ENCODE measurements at regions not wholly inside any gene's neighbourhood (a gene's known extent, or its start where the extent isn't known, plus 50 kb on each side); places are given as distances from the start of the nearest gene placed in this dataset.

- H3K9me3 ChIP-seq (ENCODE audit: control insufficient read depth, insufficient read depth, low read length): no peaks in the 10 kb centered on the region; the same call in 1 of the 2 replicates
- H3K4me1 ChIP-seq (ENCODE audit: insufficient read depth, low read length): no peaks in the 10 kb centered on the region
- H3K9ac ChIP-seq (ENCODE audit: low read depth, low read length): no peak overlapping the region
- no peaks in the 10 kb centered on the region for H3K36me3 ChIP-seq (ENCODE audit: insufficient read depth, low read length)
Observed at GRCh38 chr11:130546438-130546837, 98.0 kb downstream of the ADAMTS15 start.

GRCh38 chr11:130546901-130547694, 98.7 kb downstream of the ADAMTS15 start:
- no peaks in the 10 kb centered on the region for H3K4me1 ChIP-seq (ENCODE audit: insufficient read depth, low read length)
- no peaks in the 10 kb centered on the region for H3K36me3 ChIP-seq (ENCODE audit: insufficient read depth, low read length)
- no peaks in the 10 kb centered on the region; the same call in 1 of the 2 replicates for H3K9me3 ChIP-seq (ENCODE audit: control insufficient read depth, insufficient read depth, low read length)
- H3K9ac ChIP-seq (ENCODE audit: low read depth, low read length): no peak overlapping the region

GRCh38 chr11:130547761-130548490, 99.5 kb downstream of the ADAMTS15 start:
- H3K9ac ChIP-seq (ENCODE audit: low read depth, low read length): no peak overlapping the region
- H3K4me1 ChIP-seq (ENCODE audit: insufficient read depth, low read length): no peaks in the 10 kb centered on the region
- H3K9me3 ChIP-seq (ENCODE audit: control insufficient read depth, insufficient read depth, low read length): no peaks in the 10 kb centered on the region
- H3K36me3 ChIP-seq (ENCODE audit: insufficient read depth, low read length): no peaks in the 10 kb centered on the region

DNA sequence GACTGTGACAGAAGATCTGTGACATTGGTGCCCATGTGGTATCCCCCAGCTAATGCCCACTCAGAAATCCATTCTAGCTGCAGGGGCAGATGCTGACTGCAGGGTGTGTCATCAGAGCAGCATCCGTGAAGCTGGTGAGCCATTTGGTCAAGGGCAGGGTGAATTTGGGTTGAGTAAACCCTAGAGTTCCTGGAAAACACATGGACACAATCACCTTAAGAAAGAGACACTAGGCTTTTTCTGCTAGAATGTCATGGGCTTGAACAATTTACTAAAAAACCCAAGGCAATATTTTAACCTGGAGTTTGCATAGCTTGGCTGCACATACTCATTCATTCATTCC, 100.0 kb downstream of the ADAMTS15 start:
- no peaks in the 10 kb centered on the region for H3K36me3 ChIP-seq (ENCODE audit: insufficient read depth, low read length)
- no peak overlapping the region for H3K9ac ChIP-seq (ENCODE audit: low read depth, low read length)
- H3K4me1 ChIP-seq (ENCODE audit: insufficient read depth, low read length): no peaks in the 10 kb centered on the region
- no peaks in the 10 kb centered on the region for H3K9me3 ChIP-seq (ENCODE audit: control insufficient read depth, insufficient read depth, low read length)

- Histone ChIP-seq H3K4me1 (ENCODE audit: insufficient read depth, low read length) (peaks cover 7% of the 10 kb centered on the region; the same call in 1 of the 2 replicates), H3K36me3 (ENCODE audit: insufficient read depth, low read length) (no peaks in the 10 kb centered on the region), H3K9me3 (ENCODE audit: control insufficient read depth, insufficient read depth, low read length) (no peaks in the 10 kb centered on the region), H3K9ac (ENCODE audit: low read depth, low read length) (no peak overlapping the region)
Observed at GRCh38 chr11:130549393-130549999, 101.1 kb downstream of the ADAMTS15 start.

DNA sequence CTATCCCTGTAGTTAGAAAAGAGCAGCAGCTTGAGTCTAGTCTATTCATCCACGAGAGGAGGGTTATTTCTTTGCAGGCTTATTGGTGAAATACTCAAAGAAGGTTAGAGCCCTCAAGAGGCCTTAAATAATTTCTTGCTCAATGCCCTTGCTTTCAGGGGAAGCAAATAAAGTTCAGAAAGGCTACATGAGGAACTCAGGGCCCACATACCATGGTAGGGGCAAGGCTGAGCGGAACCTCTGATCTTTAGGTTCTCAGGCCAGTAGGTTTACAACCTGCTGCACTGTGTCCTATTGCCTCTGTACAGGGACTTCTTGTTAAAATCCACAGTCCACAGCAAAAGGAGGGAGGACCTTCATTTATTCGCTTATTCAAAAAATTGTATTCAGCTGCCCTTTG, 101.7 kb downstream of the ADAMTS15 start:
- no peaks in the 10 kb centered on the region for H3K36me3 ChIP-seq (ENCODE audit: insufficient read depth, low read length)
- H3K9ac ChIP-seq (ENCODE audit: low read depth, low read length): no peak overlapping the region
- H3K9me3 ChIP-seq (ENCODE audit: control insufficient read depth, insufficient read depth, low read length): no peaks in the 10 kb centered on the region
- H3K4me1 ChIP-seq (ENCODE audit: insufficient read depth, low read length): peaks cover 8% of the 10 kb centered on the region; the same call in 1 of the 2 replicates

GRCh38 chr11:130550984-130551383, 102.5 kb downstream of the ADAMTS15 start:
- Histone ChIP-seq H3K9me3 (ENCODE audit: control insufficient read depth, insufficient read depth, low read length) (no peaks in the 10 kb centered on the region), H3K36me3 (ENCODE audit: insufficient read depth, low read length) (no peaks in the 10 kb centered on the region), H3K4me1 (ENCODE audit: insufficient read depth, low read length) (peaks cover 8% of the 10 kb centered on the region; the same call in 1 of the 2 replicates), H3K9ac (ENCODE audit: low read depth, low read length) (no peak overlapping the region)

DNA sequence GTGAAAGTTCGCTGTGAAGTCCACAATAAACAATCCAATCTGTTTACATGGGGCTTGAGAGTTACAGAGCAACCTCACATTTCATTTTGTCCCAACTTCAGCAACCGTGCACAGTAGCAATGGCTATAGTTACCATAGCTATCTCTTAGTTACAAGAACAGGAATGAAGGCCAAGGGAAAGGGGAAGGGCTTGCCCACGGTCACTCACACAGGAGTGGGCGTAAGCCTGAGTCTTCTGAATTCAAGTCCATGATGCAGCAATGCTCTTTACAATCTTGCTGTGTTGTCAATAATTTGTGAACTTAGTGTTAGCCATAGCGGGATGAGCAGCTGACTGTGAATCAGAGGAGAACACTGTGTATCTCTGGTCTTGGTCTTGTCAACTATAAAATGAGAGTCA, 102.9 kb downstream of the ADAMTS15 start:
- Histone ChIP-seq H3K9ac (ENCODE audit: low read depth, low read length) (no peak overlapping the region), H3K4me1 (ENCODE audit: insufficient read depth, low read length) (peaks cover 8% of the 10 kb centered on the region; the same call in 1 of the 2 replicates), H3K9me3 (ENCODE audit: control insufficient read depth, insufficient read depth, low read length) (no peaks in the 10 kb centered on the region), H3K36me3 (ENCODE audit: insufficient read depth, low read length) (no peaks in the 10 kb centered on the region)

DNA sequence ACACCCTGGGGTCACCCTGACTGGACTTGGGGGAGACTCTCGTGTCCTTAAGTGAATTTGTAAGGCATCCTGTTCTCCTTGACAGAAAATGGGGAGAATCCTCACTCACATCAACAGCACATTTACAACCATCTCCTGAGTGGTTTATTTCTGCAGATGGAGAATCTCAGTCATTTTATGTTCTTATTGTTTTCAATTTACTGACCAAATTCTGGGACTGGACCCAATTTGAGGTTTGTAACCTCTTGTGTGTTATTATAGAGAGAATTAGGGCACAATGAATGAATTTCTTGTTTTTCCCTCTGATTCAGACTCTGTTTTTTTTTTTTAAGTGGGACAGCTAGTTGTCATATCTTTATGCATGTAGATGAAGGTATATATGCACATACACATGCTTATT, 104.9 kb downstream of the ADAMTS15 start:
- no peak overlapping the region for H3K9ac ChIP-seq (ENCODE audit: low read depth, low read length)
- no peaks in the 10 kb centered on the region for H3K9me3 ChIP-seq (ENCODE audit: control insufficient read depth, insufficient read depth, low read length)
- H3K4me1 ChIP-seq (ENCODE audit: insufficient read depth, low read length): peaks cover 8% of the 10 kb centered on the region; the same call in 1 of the 2 replicates
- H3K36me3 ChIP-seq (ENCODE audit: insufficient read depth, low read length): no peaks in the 10 kb centered on the region

DNA sequence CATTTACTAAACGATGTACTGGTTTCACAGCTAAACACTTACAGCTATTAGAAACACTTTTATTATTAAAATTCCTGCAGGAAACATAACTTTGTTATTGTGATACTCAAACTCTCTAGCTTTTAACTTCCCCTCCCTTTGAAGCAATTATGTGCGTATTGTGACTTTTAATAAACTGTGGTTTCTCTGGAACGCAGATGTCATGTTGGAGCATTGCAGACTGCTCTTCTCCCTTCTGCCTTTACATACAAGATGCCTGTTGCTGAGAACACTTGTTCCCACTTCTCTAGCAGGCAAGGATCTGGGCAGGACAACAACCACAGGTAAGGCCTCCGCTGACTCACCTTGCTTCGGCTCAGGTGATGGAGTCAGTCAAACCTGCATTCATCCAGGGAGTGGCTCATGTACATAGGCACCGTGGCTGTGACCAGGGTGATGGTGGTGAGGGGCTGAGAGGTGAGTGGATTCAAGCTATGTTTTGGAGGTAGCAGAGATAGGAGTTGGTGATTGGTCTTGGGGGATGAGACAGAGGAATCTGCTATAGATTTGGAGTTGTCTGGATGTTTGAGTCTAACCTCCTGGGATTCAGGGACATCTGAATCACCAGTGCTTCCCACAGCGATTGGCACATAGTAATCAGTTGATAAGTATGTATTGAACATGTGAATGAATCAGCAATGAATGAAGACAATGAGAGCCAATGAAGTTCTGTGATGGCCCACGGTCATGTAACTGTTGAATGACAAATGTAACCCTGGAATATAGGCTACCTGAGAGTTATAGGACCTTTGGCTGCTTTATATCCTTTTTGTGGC, 106.0 kb downstream of the ADAMTS15 start:
- H3K4me1 ChIP-seq (ENCODE audit: insufficient read depth, low read length): peaks cover 8% of the 10 kb centered on the region; the same call in 1 of the 2 replicates
- H3K9ac ChIP-seq (ENCODE audit: low read depth, low read length): no peak overlapping the region
- H3K9me3 ChIP-seq (ENCODE audit: control insufficient read depth, insufficient read depth, low read length): no peaks in the 10 kb centered on the region
- H3K36me3 ChIP-seq (ENCODE audit: insufficient read depth, low read length): no peaks in the 10 kb centered on the region

DNA sequence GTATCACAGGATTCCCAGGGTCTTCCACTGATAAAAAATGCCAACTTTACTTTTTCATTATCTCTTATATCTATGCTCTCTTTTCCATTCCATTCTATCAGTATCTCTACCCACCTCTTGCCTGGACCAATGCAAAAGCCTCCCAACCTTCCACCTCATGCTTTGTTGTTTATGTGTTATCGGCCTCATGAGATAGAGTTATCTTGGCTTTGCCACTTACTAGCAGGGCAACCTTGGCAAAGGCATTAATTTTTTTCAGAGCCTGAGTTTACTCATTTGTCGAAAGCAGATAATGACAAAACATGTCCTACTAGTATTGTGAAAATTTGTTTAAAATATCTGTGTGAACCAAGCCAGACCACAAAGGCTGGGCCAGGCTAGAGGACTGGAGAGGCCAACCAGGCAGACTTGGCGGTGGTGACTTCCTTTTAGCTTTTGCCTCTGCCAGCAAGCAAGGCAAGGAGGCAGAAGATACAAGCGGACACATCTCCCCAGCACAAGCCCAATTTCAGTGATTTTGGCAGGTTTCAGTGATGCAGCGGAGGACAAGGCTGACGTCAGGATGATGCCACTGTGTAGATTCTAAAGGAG, 106.9 kb downstream of the ADAMTS15 start:
- H3K4me1 ChIP-seq (ENCODE audit: insufficient read depth, low read length): peaks cover 8% of the 10 kb centered on the region; the same call in 1 of the 2 replicates
- no peak overlapping the region for H3K9ac ChIP-seq (ENCODE audit: low read depth, low read length)
- no peaks in the 10 kb centered on the region for H3K36me3 ChIP-seq (ENCODE audit: insufficient read depth, low read length)
- H3K9me3 ChIP-seq (ENCODE audit: control insufficient read depth, insufficient read depth, low read length): no peaks in the 10 kb centered on the region

DNA sequence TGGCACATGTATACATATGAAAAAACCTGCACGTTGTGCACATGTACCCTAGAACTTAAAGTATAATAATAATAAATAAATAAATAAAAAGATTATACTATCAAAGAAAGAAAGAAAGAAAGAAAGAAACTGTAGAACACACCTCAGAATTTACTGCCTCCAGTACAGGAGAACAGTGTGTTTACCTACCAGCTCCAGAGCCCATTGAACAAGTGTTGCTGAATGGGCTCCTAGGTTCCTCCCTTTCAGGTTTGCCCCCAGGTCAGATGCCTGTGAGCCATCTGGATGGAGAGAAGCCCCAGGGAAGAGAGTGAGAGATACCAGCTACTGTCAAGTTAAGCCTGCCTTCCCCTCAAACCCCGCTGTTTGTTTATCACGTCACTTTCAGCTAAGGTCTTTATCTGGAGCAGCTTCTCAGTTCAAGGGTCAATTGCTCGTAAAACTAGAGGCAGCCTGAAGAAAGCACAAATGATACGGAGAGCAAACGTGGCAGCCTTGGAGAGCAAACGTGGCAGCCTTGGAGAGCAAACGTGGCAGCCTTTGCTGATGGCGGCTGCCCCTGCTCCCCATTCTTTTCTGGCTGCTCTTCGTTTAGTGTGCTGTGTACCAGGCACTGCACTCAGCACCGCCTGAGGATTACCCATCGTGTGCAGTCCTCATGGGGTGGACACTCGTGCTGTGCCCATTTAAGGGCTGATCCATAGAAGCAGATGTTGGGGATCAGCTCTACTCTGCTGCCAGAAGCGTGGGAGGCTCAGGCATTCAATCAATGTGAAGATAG, 111.7 kb downstream of the ADAMTS15 start:
- Histone ChIP-seq H3K4me1 (ENCODE audit: insufficient read depth, low read length) (no peaks in the 10 kb centered on the region; the same call in none of the 2 replicates), H3K36me3 (ENCODE audit: insufficient read depth, low read length) (no peaks in the 10 kb centered on the region), H3K9me3 (ENCODE audit: control insufficient read depth, insufficient read depth, low read length) (no peaks in the 10 kb centered on the region), H3K9ac (ENCODE audit: low read depth, low read length) (no peak overlapping the region)

- no peaks in the 10 kb centered on the region; the same call in 1 of the 2 replicates for H3K4me1 ChIP-seq (ENCODE audit: insufficient read depth, low read length)
- H3K9me3 ChIP-seq (ENCODE audit: control insufficient read depth, insufficient read depth, low read length): no peaks in the 10 kb centered on the region
- no peaks in the 10 kb centered on the region for H3K36me3 ChIP-seq (ENCODE audit: insufficient read depth, low read length)
- H3K9ac ChIP-seq (ENCODE audit: low read depth, low read length): no peak overlapping the region
Observed at GRCh38 chr11:130560781-130561109, 112.3 kb downstream of the ADAMTS15 start.

Data from ES-I3 (cell line).